ENCODE measurements at regions not wholly inside any gene's neighbourhood (a gene's known extent, or its start where the extent isn't known, plus 50 kb on each side); places are given as distances from the start of the nearest gene placed in this dataset.
A peak's percentile ranks its signal among the peaks of the same experiment; 100 is the strongest.

DNA sequence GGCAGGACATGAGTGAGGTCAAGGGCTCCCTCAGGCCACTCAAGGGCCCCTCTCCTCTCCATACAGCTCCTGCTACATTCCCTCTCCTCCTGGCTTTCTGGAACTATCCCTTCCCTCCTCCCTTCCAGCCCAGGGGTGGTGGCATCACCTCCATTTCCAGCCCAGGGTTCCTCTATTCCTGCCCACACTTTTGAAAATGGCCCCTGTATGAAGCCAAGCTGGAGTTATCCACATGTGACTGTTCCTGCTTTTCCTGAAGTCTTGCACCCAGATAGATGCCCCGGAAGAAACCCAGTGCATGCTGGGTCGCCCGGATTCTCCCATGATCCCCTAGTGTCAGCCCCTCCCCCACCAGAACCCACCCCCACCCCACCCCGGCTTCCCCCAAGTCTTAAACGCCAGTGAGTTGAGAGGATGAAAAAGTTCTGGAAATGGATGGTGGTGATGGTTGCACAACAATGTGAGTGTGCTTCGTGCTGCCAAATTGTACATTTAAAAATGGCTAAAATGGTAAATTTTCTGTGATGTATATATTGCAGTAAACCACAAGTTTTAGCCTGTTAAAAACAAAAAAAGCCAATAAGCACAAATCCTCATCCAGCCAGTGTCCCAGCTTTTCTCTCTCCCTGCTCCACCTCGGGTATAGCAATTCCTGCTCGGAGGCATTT lies 136.9 kb downstream of the SCARB1 start:
- H3K4me2 ChIP-seq: no peak overlapping the region
- TF ChIP-seq POLR2A (IDR thresholded peaks at IDR 0.05; ENCODE audit: low read length) (no peak), BCL3 (IDR thresholded peaks at IDR 0.05) (no peak), HOXB13 (CRISPR knock-in tag; IDR thresholded peaks at IDR 0.05; ENCODE audit: low read depth) (no peak), ESRRA (IDR thresholded peaks at IDR 0.05; ENCODE audit: borderline replicate concordance, low read length) (no peak), SREBF2 (IDR thresholded peaks at IDR 0.05) (no peak), RNF2 (IDR thresholded peaks at IDR 0.05; ENCODE audit: borderline replicate concordance, low read depth) (no peak), NFE2L2 (conservative IDR thresholded peaks at IDR 0.05; ENCODE audit: low read length) (no peak), NR3C1 (IDR thresholded peaks at IDR 0.05) (no peak), FOXS1 (CRISPR knock-in tag; IDR thresholded peaks at IDR 0.05) (no peak)
- DNase-seq (ENCODE audit: low read depth in 1 of 2, low spot score in 1 of 2) (no peak), FAIRE-seq (no peak), ATAC-seq (no peak)
- no peaks in the 10 kb centered on the region for H3K9me3 ChIP-seq
- H3K4me3 ChIP-seq: no peak overlapping the region
- 81% methylated on average over 8 of the region's 8 CpGs for WGBS (ENCODE audit: missing lambda C conversion rate)
- ChIA-PET CTCF (interaction anchor here (0.6 to 2.0 kb wide), 7 partner anchors 9 to 1213 kb away, joined by 3 to 6 read pairs (median 4); no protein-coding TSS in a partner anchor), POLR2A (no interaction called here)
- H3K27ac ChIP-seq: peak overlapping the region; percentile 9 to 62; a peak in 3 of 6 replicates
- peaks cover 32% of the 10 kb centered on the region for H3K4me1 ChIP-seq

- peak; percentile 30 for TF ChIP-seq MAFK (IDR thresholded peaks at IDR 0.05; ENCODE audit: partially characterized antibody)
- TF ChIP-seq, protein P1, sequence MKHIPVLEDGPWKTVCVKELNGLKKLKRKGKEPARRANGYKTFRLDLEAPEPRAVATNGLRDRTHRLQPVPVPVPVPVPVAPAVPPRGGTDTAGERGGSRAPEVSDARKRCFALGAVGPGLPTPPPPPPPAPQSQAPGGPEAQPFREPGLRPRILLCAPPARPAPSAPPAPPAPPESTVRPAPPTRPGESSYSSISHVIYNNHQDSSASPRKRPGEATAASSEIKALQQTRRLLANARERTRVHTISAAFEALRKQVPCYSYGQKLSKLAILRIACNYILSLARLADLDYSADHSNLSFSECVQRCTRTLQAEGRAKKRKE (CRISPR knock-in tag; IDR thresholded peaks at IDR 0.05; ENCODE audit: low read depth): no peak
- Histone ChIP-seq H3K9me3 (no peaks in the 10 kb centered on the region), H3K4me2 (no peak overlapping the region), H3K27ac (no peak overlapping the region), H3K4me1 (peaks cover 36% of the 10 kb centered on the region), H3K4me3 (no peak overlapping the region)
- ChIA-PET CTCF (interaction anchor here (0.5 to 1.9 kb wide), 7 partner anchors 8 to 690 kb away, joined by 3 to 5 read pairs (median 3); no protein-coding TSS in a partner anchor), POLR2A (no interaction called here)
- no peak for FAIRE-seq
- no peak for ATAC-seq
- WGBS (ENCODE audit: missing lambda C conversion rate): 87% methylated on average over 7 of the region's 7 CpGs
- no peak for DNase-seq (ENCODE audit: low read depth in 1 of 2, low spot score in 1 of 2)
Measured at GRCh38 chr12:124725597-124726237, 137.9 kb downstream of the SCARB1 start.

DNA sequence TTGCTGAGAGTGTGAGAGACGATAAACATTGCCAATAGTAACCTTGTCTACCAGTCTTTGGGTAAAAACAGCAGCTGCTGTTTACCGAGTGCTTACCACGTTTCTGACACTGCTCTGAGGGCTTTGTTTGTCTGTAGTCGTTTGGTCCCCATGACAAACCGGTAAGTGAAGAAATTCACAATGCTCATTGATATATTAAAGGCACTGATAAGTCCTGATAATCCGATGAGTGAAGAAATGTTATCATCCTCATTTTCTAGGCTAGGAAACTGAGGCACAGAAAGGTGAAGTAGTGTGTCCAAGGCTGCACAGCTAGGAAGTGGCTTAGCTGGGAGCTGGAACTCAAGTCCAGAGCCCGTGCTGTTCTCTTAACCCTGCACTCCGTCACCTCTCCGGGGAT lies 138.6 kb downstream of the SCARB1 start:
- ChIA-PET POLR2A (no interaction called here), CTCF (interaction anchor here (0.5 to 1.9 kb wide), 5 partner anchors 40 to 689 kb away, joined by 3 to 5 read pairs (median 3); no protein-coding TSS in a partner anchor)
- H3K27ac ChIP-seq: no peak overlapping the region
- WGBS (ENCODE audit: missing lambda C conversion rate): 77% methylated on average over 9 of the region's 9 CpGs
- peaks cover 36% of the 10 kb centered on the region for H3K4me1 ChIP-seq
- DNase-seq (ENCODE audit: low read depth in 1 of 2, low spot score in 1 of 2) (no peak), ATAC-seq (no peak), FAIRE-seq (no peak)
- TF ChIP-seq E2F6 (IDR thresholded peaks at IDR 0.05; ENCODE audit: borderline replicate concordance, low read depth) (no peak), BHLHE40 (IDR thresholded peaks at IDR 0.05; ENCODE audit: low read depth, low read length) (no peak), MAZ (IDR thresholded peaks at IDR 0.05; ENCODE audit: borderline replicate concordance, low read depth, low read length) (no peak), RCOR1 (IDR thresholded peaks at IDR 0.05; ENCODE audit: low read depth, low read length) (no peak), MYC (IDR thresholded peaks at IDR 0.05; ENCODE audit: borderline replicate concordance, low read length) (no peak)
- TF ChIP-seq, protein P2, sequence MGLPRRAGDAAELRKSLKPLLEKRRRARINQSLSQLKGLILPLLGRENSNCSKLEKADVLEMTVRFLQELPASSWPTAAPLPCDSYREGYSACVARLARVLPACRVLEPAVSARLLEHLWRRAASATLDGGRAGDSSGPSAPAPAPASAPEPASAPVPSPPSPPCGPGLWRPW (IDR thresholded peaks at IDR 0.05): no peak
- TF ChIP-seq, protein P3, sequence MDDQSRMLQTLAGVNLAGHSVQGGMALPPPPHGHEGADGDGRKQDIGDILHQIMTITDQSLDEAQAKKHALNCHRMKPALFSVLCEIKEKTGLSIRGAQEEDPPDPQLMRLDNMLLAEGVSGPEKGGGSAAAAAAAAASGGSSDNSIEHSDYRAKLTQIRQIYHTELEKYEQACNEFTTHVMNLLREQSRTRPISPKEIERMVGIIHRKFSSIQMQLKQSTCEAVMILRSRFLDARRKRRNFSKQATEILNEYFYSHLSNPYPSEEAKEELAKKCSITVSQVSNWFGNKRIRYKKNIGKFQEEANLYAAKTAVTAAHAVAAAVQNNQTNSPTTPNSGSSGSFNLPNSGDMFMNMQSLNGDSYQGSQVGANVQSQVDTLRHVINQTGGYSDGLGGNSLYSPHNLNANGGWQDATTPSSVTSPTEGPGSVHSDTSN (IDR thresholded peaks at IDR 0.05): no peak
- H3K4me3 ChIP-seq: no peak overlapping the region
- H3K9me3 ChIP-seq: no peaks in the 10 kb centered on the region
- no peak overlapping the region for H3K4me2 ChIP-seq

All from A549 (cell line).